ENCODE measurements at regions not wholly inside any gene's neighbourhood (a gene's known extent, or its start where the extent isn't known, plus 50 kb on each side); places are given as distances from the start of the nearest gene placed in this dataset.
"Not testable (repeated sequence)": the region's sequence is repeated elsewhere in the genome, so short reads cannot be mapped to it uniquely, and the experiment has no call there.

DNA sequence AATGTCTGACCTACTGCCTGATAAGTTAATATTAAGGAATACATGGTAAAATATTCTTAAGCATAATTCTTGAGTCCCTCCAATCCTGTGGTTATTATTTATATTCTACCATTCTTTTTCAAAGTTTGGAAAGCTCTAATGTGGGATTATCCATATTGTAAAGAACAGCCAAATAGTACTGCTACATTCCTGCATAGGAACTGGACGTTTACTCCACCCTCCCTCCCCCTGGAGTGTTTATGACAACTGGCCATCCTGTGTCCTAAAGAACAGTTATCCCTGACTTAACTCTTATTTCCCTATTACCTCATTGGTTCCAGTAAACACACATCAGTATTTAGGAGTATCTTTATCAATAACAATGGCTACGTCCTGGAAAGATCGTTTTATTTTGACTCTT lies 308.7 kb upstream of the TFAP2D start:
- H3K4me1 Mint-ChIP-seq (ENCODE audit: insufficient read depth, unreplicated experiment) = no peaks in the 10 kb centered on the region
- H3K36me3 Mint-ChIP-seq (ENCODE audit: insufficient read depth, unreplicated experiment) = no peaks in the 10 kb centered on the region
- TF ChIP-seq, protein P1, sequence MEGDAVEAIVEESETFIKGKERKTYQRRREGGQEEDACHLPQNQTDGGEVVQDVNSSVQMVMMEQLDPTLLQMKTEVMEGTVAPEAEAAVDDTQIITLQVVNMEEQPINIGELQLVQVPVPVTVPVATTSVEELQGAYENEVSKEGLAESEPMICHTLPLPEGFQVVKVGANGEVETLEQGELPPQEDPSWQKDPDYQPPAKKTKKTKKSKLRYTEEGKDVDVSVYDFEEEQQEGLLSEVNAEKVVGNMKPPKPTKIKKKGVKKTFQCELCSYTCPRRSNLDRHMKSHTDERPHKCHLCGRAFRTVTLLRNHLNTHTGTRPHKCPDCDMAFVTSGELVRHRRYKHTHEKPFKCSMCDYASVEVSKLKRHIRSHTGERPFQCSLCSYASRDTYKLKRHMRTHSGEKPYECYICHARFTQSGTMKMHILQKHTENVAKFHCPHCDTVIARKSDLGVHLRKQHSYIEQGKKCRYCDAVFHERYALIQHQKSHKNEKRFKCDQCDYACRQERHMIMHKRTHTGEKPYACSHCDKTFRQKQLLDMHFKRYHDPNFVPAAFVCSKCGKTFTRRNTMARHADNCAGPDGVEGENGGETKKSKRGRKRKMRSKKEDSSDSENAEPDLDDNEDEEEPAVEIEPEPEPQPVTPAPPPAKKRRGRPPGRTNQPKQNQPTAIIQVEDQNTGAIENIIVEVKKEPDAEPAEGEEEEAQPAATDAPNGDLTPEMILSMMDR (IDR thresholded peaks at IDR 0.05; ENCODE audit: unreplicated experiment) = no peak
- H3K27me3 Mint-ChIP-seq (ENCODE audit: insufficient read depth, unreplicated experiment) = no peaks in the 10 kb centered on the region
- no peak for DNase-seq (ENCODE audit: unreplicated experiment)
- intact Hi-C loops (cut with micrococcal nuclease) = no loop called here
- BruUV-seq (replicated peaks) = no TSS peak
- H3K4me3 Mint-ChIP-seq (ENCODE audit: unreplicated experiment) = no peak overlapping the region
- H3K9me3 Mint-ChIP-seq (ENCODE audit: unreplicated experiment) = no peaks in the 10 kb centered on the region
- CTCF ChIA-PET = no interaction called here
- no peak overlapping the region for H3K27ac Mint-ChIP-seq (ENCODE audit: low read depth, unreplicated experiment)
- POLR2A ChIA-PET = no interaction called here

DNA sequence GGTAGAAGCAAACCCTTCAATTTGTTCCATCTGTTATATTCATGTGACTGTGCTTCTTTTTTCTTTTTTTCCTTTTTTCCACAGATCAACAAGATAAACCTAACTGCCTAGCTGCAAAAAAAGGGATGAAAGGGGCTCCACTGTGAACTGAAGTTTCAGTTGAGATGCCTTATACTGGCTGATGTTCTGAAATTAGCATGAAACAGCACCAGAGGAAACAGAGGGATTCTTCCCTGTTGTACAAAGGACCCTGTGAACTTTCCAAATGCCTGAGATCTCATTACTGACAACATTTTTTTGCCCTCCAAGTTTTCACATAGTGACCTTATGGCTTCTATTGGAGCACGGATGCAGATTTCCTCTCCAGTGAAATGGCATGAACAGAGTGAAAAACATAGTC lies 302.7 kb upstream of the TFAP2D start:
- no peak overlapping the region for H3K4me3 Mint-ChIP-seq (ENCODE audit: unreplicated experiment)
- ChIA-PET POLR2A (no interaction called here), CTCF (interaction anchor here (1.4 kb wide), 1 partner anchor 9 kb away, joined by 4 read pairs; no protein-coding TSS in a partner anchor)
- H3K4me1 Mint-ChIP-seq (ENCODE audit: insufficient read depth, unreplicated experiment) = no peaks in the 10 kb centered on the region
- BruUV-seq (replicated peaks) = no TSS peak
- intact Hi-C loops (cut with micrococcal nuclease) = no loop called here
- no peak overlapping the region for H3K27ac Mint-ChIP-seq (ENCODE audit: low read depth, unreplicated experiment)
- no peaks in the 10 kb centered on the region for H3K36me3 Mint-ChIP-seq (ENCODE audit: insufficient read depth, unreplicated experiment)
- H3K27me3 Mint-ChIP-seq (ENCODE audit: insufficient read depth, unreplicated experiment) = no peaks in the 10 kb centered on the region
- H3K9me3 Mint-ChIP-seq (ENCODE audit: unreplicated experiment) = peaks cover 5% of the 10 kb centered on the region
- TF ChIP-seq, protein P1 (IDR thresholded peaks at IDR 0.05; ENCODE audit: unreplicated experiment) = no peak
- DNase-seq (ENCODE audit: unreplicated experiment) = no peak

DNA sequence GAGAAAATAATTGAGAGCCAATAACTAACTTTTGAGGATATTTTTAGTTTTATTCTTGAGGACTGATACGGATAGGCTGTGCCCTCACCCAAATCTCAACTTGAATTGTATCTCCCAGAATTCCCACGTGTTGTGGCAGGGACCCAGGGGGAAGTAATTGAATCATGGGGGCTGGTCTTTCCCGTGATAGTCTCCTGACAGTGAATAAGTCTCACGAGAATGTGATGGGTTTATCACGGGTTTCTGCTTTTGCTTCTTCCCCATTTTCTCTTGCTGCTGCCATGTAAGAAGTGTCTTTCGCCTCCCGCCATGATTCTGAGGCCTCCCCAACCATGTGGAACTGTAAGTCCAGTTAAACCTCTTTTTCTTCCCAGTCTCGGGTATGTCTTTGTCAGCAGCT lies 292.3 kb upstream of the TFAP2D start:
- DNase-seq (ENCODE audit: unreplicated experiment); H3K36me3 Mint-ChIP-seq (ENCODE audit: insufficient read depth, unreplicated experiment); intact Hi-C loops (cut with micrococcal nuclease); BruUV-seq (replicated peaks); H3K27me3 Mint-ChIP-seq (ENCODE audit: insufficient read depth, unreplicated experiment); H3K4me3 Mint-ChIP-seq (ENCODE audit: unreplicated experiment); H3K9me3 Mint-ChIP-seq (ENCODE audit: unreplicated experiment); H3K4me1 Mint-ChIP-seq (ENCODE audit: insufficient read depth, unreplicated experiment); POLR2A ChIA-PET; H3K27ac Mint-ChIP-seq (ENCODE audit: low read depth, unreplicated experiment): not testable (repeated sequence)
- CTCF ChIA-PET = interaction anchor here (0.6 kb wide), 1 partner anchor 44 kb away, joined by 3 read pairs; no protein-coding TSS in a partner anchor

DNA sequence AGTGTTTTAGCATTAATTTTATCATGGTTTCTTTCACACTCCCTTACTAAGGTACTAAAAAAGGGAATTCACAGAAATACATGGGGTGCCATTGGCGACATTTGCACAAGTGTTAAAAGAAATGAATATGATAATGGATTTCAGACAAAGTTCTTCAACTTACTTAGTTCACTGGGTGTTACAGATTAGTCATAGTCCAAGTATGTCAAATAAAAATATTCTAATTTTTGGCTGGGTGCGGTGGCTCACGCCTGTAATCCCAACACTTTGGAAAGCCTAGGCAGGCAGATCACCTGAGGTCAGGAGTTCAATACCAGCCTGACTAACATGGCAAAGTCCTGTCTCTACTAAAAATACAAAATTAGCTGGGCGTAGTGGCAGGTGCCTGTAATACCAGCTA lies 286.1 kb upstream of the TFAP2D start:
- no peaks in the 10 kb centered on the region for H3K27me3 Mint-ChIP-seq (ENCODE audit: insufficient read depth, unreplicated experiment)
- ChIA-PET POLR2A (no interaction called here), CTCF (interaction anchor here (0.7 kb wide), 1 partner anchor 396 kb away, joined by 3 read pairs; no protein-coding TSS in a partner anchor)
- TF ChIP-seq, protein P1 (IDR thresholded peaks at IDR 0.05; ENCODE audit: unreplicated experiment) = no peak
- BruUV-seq (replicated peaks) = no TSS peak
- H3K27ac Mint-ChIP-seq (ENCODE audit: low read depth, unreplicated experiment) = no peak overlapping the region
- H3K4me1 Mint-ChIP-seq (ENCODE audit: insufficient read depth, unreplicated experiment) = no peaks in the 10 kb centered on the region
- no peaks in the 10 kb centered on the region for H3K9me3 Mint-ChIP-seq (ENCODE audit: unreplicated experiment)
- intact Hi-C loops (cut with micrococcal nuclease) = no loop called here
- no peak overlapping the region for H3K4me3 Mint-ChIP-seq (ENCODE audit: unreplicated experiment)
- DNase-seq (ENCODE audit: unreplicated experiment) = no peak
- no peaks in the 10 kb centered on the region for H3K36me3 Mint-ChIP-seq (ENCODE audit: insufficient read depth, unreplicated experiment)

DNA sequence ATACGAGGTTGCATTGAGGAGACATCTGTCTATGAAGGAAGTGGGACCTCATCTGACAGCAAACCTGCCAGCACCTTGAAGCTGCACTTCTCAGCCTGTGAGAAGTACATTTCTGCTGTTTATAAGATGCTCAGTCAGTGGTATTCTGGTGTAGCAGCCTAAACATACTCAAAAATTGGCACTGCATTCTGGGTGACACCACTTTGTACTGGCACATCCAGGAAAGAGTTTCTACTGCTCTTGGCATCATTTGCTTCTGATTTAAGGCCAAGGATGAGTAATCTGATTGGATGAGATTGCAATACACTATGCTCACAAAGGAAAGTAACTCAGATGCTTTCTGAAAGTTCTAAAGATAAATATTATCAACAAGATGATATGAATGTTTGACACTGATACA lies 275.4 kb upstream of the TFAP2D start:
- DNase-seq (ENCODE audit: unreplicated experiment) = no peak
- Mint-ChIP-seq H3K27me3 (ENCODE audit: insufficient read depth, unreplicated experiment) (no peaks in the 10 kb centered on the region), H3K36me3 (ENCODE audit: insufficient read depth, unreplicated experiment) (no peaks in the 10 kb centered on the region), H3K9me3 (ENCODE audit: unreplicated experiment) (peaks cover 12% of the 10 kb centered on the region), H3K4me1 (ENCODE audit: insufficient read depth, unreplicated experiment) (no peaks in the 10 kb centered on the region), H3K27ac (ENCODE audit: low read depth, unreplicated experiment) (no peak overlapping the region), H3K4me3 (ENCODE audit: unreplicated experiment) (no peak overlapping the region)
- no TSS peak for BruUV-seq (replicated peaks)
- CTCF ChIA-PET = no interaction called here
- TF ChIP-seq, protein P1 (IDR thresholded peaks at IDR 0.05; ENCODE audit: unreplicated experiment) = no peak
- intact Hi-C loops (cut with micrococcal nuclease) = no loop called here
- POLR2A ChIA-PET = no interaction called here
